ENCODE measurements at regions not wholly inside any gene's neighbourhood (a gene's known extent, or its start where the extent isn't known, plus 50 kb on each side); places are given as distances from the start of the nearest gene placed in this dataset.
"Not testable (repeated sequence)": the region's sequence is repeated elsewhere in the genome, so short reads cannot be mapped to it uniquely, and the experiment has no call there.

DNA sequence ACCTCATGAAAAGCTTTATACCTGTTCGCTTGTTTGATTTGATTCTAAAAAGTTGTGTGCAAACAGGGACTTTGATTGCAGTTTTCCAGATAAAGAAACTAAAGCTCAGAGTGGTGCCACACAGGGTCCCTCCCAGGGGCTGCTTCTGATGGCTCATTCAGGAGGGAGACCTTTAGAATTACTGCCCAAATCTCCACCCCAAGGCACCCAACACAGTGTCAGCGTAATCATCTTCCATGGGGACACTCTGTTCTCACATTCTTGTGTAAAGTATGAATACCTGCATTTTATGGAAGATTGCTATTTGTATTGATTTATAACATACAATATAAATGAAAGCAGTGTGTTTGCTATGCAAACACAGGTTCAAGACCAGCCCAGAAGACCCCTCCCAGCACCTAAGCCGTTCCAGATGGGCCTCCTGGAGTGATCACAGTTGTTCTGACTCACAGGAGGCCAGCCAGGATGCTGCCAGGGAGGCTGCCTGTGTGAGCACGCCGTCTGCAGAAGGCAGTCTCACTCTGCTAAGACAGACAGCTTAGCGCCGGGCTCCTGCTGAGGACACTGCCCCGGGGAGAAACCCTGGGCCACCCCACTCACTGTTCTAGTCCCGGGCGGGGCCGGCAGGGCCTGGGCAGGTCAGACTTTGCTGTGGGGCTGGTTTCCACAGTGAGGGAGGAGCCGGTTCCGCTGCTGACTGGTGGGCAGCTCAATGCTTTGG lies 185.6 kb downstream of the FAM43A start:
- Histone ChIP-seq H3K27ac (peak overlapping the region; percentile 47), H3K27me3 (replicated peaks) (no peaks in the 10 kb centered on the region), H3K4me3 (ENCODE audit: low read depth, low read length) (no peak overlapping the region), H3K36me3 (replicated peaks) (no peaks in the 10 kb centered on the region)
- TF ChIP-seq, protein P1, sequence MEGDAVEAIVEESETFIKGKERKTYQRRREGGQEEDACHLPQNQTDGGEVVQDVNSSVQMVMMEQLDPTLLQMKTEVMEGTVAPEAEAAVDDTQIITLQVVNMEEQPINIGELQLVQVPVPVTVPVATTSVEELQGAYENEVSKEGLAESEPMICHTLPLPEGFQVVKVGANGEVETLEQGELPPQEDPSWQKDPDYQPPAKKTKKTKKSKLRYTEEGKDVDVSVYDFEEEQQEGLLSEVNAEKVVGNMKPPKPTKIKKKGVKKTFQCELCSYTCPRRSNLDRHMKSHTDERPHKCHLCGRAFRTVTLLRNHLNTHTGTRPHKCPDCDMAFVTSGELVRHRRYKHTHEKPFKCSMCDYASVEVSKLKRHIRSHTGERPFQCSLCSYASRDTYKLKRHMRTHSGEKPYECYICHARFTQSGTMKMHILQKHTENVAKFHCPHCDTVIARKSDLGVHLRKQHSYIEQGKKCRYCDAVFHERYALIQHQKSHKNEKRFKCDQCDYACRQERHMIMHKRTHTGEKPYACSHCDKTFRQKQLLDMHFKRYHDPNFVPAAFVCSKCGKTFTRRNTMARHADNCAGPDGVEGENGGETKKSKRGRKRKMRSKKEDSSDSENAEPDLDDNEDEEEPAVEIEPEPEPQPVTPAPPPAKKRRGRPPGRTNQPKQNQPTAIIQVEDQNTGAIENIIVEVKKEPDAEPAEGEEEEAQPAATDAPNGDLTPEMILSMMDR (IDR thresholded peaks at IDR 0.05; ENCODE audit: low read depth, low read length, missing control alignments): no peak
- peak; percentile 85 for DNase-seq
- in situ Hi-C loops (cut with HindIII; ENCODE audit: low pct_ligation_motif_present, low sequenced_read_pairs): no loop called here

DNA sequence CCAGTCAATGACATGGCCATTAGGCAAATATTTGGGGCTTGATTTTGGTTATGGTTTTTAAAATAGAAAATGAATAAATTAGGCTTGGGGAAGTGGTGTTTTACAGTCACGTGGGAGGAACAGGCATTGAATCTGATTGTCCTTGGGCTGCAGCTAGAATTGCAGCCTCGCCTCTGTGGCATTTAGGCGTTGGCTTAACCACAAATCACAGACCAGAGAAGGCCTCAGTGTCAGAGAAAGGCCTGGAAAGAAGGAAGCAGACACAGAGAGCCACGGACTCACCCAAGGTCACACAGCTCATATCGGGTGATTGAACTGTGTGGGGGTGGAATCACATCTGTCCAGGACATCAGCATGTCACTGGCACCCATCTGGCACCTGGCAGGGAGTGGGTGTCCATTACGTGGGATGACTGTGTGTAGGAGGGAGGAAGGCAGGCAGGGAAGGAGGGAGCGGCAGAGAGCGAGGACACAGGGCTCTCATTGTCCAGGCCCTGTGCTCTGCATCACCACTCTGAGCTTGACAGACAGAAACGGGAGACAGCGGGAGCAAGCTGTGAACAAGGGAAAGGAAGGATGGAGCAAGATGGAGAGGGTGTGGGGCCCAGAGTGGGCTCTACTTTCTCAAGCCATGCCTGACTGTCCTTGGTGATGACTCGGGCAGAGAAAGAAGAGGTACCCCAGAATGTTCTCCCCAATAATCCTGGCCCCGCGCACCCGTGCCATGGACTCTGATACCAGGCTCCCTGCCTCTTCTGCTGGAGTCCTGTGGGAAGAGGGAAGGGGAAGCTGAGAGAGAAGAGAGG lies 186.4 kb downstream of the FAM43A start:
- no peak overlapping the region for H3K4me3 ChIP-seq (ENCODE audit: low read depth, low read length)
- peak overlapping the region; percentile 47 for H3K27ac ChIP-seq
- DNase-seq: peak; percentile 33
- in situ Hi-C loops (cut with HindIII; ENCODE audit: low pct_ligation_motif_present, low sequenced_read_pairs): no loop called here
- H3K36me3 ChIP-seq (replicated peaks): no peaks in the 10 kb centered on the region
- TF ChIP-seq, protein P1 (IDR thresholded peaks at IDR 0.05; ENCODE audit: low read depth, low read length, missing control alignments): no peak
- no peaks in the 10 kb centered on the region for H3K27me3 ChIP-seq (replicated peaks)

DNA sequence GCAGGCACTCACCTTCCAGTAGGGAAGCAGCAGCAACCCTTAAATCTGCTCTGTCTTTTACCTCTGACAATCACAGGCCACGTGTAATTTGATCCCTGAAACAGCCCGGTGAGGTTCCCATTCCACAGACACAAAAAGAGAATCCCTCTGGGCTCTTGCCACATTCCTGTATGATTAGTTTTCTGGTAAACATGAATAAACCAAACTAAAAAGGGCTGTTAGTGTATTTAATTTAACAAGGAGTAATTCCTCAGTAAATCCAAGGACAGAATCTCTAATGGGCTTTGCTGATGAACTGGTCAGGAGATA lies 186.9 kb downstream of the FAM43A start:
- no peak overlapping the region for H3K4me3 ChIP-seq (ENCODE audit: low read depth, low read length)
- H3K27ac ChIP-seq: no peak overlapping the region
- in situ Hi-C loops (cut with HindIII; ENCODE audit: low pct_ligation_motif_present, low sequenced_read_pairs): no loop called here
- no peak for DNase-seq
- no peaks in the 10 kb centered on the region for H3K36me3 ChIP-seq (replicated peaks)
- H3K27me3 ChIP-seq (replicated peaks): no peaks in the 10 kb centered on the region
- TF ChIP-seq, protein P1 (IDR thresholded peaks at IDR 0.05; ENCODE audit: low read depth, low read length, missing control alignments): no peak

DNA sequence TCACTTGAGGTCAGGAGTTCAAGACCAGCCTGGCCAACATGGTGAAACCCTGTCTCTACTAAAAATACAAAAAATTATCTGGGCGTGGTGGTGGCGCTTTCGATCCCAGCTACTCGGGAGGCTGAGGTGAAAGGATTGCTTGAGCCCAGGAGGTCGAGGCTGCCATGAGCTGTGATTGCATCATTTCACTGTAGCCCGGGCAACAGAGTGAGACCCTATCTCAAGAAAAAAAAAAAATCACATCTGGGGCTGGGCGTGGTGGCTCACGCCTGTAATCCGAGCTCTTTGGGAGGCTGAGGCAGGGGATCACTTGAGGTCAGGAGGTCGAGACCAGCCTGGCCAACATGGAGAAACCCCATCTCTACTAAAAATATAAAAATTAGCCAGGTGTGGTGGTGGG lies 187.8 kb downstream of the FAM43A start:
- H3K36me3 ChIP-seq (replicated peaks); H3K4me3 ChIP-seq (ENCODE audit: low read depth, low read length); H3K27ac ChIP-seq; DNase-seq; H3K27me3 ChIP-seq (replicated peaks); in situ Hi-C loops (cut with HindIII; ENCODE audit: low pct_ligation_motif_present, low sequenced_read_pairs): not testable (repeated sequence)

DNA sequence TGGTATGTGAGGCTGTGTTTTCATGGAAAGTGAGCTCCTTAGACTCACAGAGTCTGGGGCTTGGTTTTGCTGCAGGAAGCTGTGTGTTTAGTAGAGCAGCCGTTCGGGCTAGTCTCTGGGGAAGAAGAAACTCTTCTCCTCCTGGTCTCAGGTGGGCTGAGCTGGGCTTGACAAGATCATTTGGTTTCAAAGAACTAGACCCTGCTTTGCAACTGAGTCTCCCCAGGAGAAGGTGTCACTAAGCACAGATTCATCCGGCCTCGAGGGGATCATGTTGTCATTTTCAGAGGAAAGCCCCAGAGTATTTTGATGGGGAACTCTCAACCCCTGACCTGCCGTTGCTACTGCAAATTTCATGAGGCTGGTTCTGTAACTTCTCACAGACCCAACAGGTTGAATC lies 188.5 kb downstream of the FAM43A start:
- H3K27ac ChIP-seq: no peak overlapping the region
- H3K4me3 ChIP-seq (ENCODE audit: low read depth, low read length): no peak overlapping the region
- in situ Hi-C loops (cut with HindIII; ENCODE audit: low pct_ligation_motif_present, low sequenced_read_pairs): no loop called here
- DNase-seq: no peak
- H3K36me3 ChIP-seq (replicated peaks): no peaks in the 10 kb centered on the region
- TF ChIP-seq, protein P1 (IDR thresholded peaks at IDR 0.05; ENCODE audit: low read depth, low read length, missing control alignments): no peak
- H3K27me3 ChIP-seq (replicated peaks): no peaks in the 10 kb centered on the region

DNA sequence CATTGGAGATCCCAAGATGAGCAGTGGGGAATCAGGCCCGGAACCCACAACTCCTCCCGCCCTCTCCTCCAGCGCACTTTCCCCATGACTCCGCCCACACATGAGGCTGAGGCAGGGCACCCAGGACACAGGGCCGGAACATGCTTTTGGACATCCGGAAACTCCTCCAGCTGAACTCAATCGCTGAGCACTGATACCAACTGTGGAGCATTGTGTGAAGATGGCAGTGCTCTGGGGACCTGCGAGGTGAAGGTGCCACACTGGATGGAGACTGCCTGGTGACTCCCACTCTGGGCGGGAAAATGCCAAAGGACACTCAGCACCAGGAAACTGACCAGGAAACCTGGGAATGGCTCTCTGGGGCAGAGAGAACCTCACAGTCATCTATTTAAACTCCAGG lies 189.1 kb downstream of the FAM43A start:
- no peaks in the 10 kb centered on the region for H3K36me3 ChIP-seq (replicated peaks)
- no peak overlapping the region for H3K27ac ChIP-seq
- TF ChIP-seq, protein P1 (IDR thresholded peaks at IDR 0.05; ENCODE audit: low read depth, low read length, missing control alignments): no peak
- no peaks in the 10 kb centered on the region for H3K27me3 ChIP-seq (replicated peaks)
- in situ Hi-C loops (cut with HindIII; ENCODE audit: low pct_ligation_motif_present, low sequenced_read_pairs): no loop called here
- no peak for DNase-seq
- no peak overlapping the region for H3K4me3 ChIP-seq (ENCODE audit: low read depth, low read length)
